DND-41 (cell line): ENCODE measurements at regions not wholly inside any gene's neighbourhood (a gene's known extent, or its start where the extent isn't known, plus 50 kb on each side); places are given as distances from the start of the nearest gene placed in this dataset.
"Not testable (repeated sequence)": the region's sequence is repeated elsewhere in the genome, so short reads cannot be mapped to it uniquely, and the experiment has no call there.

ENCODE experiments used
- ATAC-seq: fragments of 200-7000 bp; cut with Tn5 transposase; 3 replicates; pipeline ENCODE4 v1.9.1; 2021; ENCODE audit warnings: low read depth; ENCODE audit not compliant: insufficient read depth
- DNase-seq: peaks from one replicate; pipeline ENCODE4 v3.0.0-alpha.2; 2020
- H2AFZ ChIP-seq: 2 replicates; pipeline ENCODE4 v1.6.0; 2012; ENCODE audit warnings: low read depth, low read length
- H3K27ac ChIP-seq: 2 replicates; pipeline ENCODE4 v1.5.1; 2012; ENCODE audit warnings: low read length, inconsistent platforms
- H3K27me3 ChIP-seq: fragments of 200-600 bp; sonication (generic); 2 replicates; pipeline ENCODE4 v1.6.0; 2012; ENCODE audit warnings: low read length, mild to moderate bottlenecking, inconsistent platforms; ENCODE audit not compliant: insufficient read depth, poor library complexity
- H3K36me3 ChIP-seq: 2 replicates; pipeline ENCODE4 v1.5.1; 2012; ENCODE audit warnings: low read length, inconsistent platforms; ENCODE audit not compliant: insufficient read depth
- H3K4me1 ChIP-seq: 2 replicates; pipeline ENCODE4 v1.5.1; 2012; ENCODE audit warnings: mild to moderate bottlenecking, low read length; ENCODE audit not compliant: insufficient read depth
- H3K4me2 ChIP-seq: 2 replicates; pipeline ENCODE4 v1.6.0; 2012; ENCODE audit warnings: mild to moderate bottlenecking, moderate library complexity, low read length, inconsistent platforms; ENCODE audit not compliant: insufficient read depth
- H3K4me3 ChIP-seq, 2 experiments: fragments of 200-600 bp in 1 of 2; shearing (Covaris generic) in 1 of 2; 2 replicates each; pipeline ENCODE4 v1.5.1; 2012 to 2016; ENCODE audit warnings: inconsistent platforms in 2 of 2, low read length in 2 of 2, mild to moderate bottlenecking in 2 of 2, low read depth in 1 of 2, moderate library complexity in 1 of 2
- H3K79me2 ChIP-seq: 2 replicates; pipeline ENCODE4 v1.6.0; 2012; ENCODE audit warnings: low read length, inconsistent platforms; ENCODE audit not compliant: insufficient read depth
- H3K9ac ChIP-seq: 2 replicates; pipeline ENCODE4 v1.6.0; 2012; ENCODE audit warnings: low read depth, mild to moderate bottlenecking, inconsistent platforms, low read length, moderate library complexity
- H3K9me3 ChIP-seq: 2 replicates; pipeline ENCODE4 v1.5.1; 2012; ENCODE audit warnings: low read length, moderate library complexity, mild to moderate bottlenecking, inconsistent platforms; ENCODE audit not compliant: insufficient read depth, severe bottlenecking
- H4K20me1 ChIP-seq: 2 replicates; pipeline ENCODE4 v1.6.0; 2012; ENCODE audit warnings: low read length; ENCODE audit not compliant: insufficient read depth
- EZH2 ChIP-seq: IDR thresholded peaks from 3 replicates; pipeline ENCODE4 v1.6.1; 2012; ENCODE audit warnings: borderline replicate concordance, low read depth, mild to moderate bottlenecking, moderate library complexity, low read length, inconsistent platforms; ENCODE audit not compliant: severe bottlenecking
- TF ChIP-seq, protein P1 (sequence below): IDR thresholded peaks from 2 replicates; pipeline ENCODE4 v1.5.1; 2012; ENCODE audit warnings: borderline replicate concordance, low read length, moderate library complexity, mild to moderate bottlenecking; ENCODE audit not compliant: poor library complexity, severe bottlenecking; ENCODE audit errors: extremely low read depth

DNA sequence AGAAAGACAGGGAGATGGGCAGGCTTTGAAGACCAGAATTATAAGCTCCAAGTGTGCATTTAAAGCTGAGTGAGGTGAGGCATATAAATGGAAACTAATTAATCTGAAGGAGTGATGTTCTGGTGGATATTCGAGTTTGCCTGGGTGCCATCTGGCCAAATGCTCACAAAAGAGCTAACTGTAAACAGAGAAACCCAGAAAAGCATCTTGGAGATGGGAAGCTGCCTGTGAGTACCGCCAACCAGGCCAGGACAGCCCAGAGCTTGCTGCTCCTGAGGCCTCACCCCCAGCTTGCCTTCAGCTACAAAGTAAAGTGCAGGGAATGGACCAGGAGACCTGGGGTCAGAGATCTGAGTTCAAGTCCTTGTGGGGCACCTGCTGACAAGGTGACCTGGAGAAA, 446.1 kb upstream of the MYT1L start:
- no peak for ATAC-seq
- H3K79me2 ChIP-seq: no peaks in the 10 kb centered on the region
- H3K4me1 ChIP-seq: no peaks in the 10 kb centered on the region
- no peaks in the 10 kb centered on the region for H3K27me3 ChIP-seq
- peaks cover 10% of the 10 kb centered on the region for H3K9me3 ChIP-seq
- TF ChIP-seq, protein P1, sequence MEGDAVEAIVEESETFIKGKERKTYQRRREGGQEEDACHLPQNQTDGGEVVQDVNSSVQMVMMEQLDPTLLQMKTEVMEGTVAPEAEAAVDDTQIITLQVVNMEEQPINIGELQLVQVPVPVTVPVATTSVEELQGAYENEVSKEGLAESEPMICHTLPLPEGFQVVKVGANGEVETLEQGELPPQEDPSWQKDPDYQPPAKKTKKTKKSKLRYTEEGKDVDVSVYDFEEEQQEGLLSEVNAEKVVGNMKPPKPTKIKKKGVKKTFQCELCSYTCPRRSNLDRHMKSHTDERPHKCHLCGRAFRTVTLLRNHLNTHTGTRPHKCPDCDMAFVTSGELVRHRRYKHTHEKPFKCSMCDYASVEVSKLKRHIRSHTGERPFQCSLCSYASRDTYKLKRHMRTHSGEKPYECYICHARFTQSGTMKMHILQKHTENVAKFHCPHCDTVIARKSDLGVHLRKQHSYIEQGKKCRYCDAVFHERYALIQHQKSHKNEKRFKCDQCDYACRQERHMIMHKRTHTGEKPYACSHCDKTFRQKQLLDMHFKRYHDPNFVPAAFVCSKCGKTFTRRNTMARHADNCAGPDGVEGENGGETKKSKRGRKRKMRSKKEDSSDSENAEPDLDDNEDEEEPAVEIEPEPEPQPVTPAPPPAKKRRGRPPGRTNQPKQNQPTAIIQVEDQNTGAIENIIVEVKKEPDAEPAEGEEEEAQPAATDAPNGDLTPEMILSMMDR: no peak
- no peak for TF ChIP-seq EZH2
- DNase-seq: no peak
- H3K27ac ChIP-seq: no peak overlapping the region
- H4K20me1 ChIP-seq: no peaks in the 10 kb centered on the region
- H2AFZ ChIP-seq: no peak overlapping the region
- no peak overlapping the region for H3K9ac ChIP-seq
- no peak overlapping the region for H3K4me2 ChIP-seq
- no peak overlapping the region for H3K4me3 ChIP-seq
- no peaks in the 10 kb centered on the region for H3K36me3 ChIP-seq

DNA sequence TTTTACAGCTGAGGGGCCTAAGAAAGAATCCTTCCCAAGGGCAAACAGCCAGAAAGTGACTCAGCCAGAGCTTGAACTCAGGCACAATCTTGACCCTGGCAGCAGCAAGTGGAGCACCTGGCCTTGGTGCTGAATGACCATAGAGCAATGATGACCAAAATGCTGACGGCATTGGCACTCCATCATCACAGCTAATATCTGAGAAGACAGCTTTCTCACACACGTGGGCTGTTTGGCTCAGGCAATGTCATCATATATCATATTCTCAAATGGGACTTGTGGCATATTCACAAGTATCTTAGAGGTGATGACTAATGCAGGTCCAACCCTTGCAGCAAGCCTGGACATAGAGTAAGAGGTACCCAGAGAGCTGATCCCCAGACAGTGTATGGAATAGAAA, 443.9 kb upstream of the MYT1L start:
- no peaks in the 10 kb centered on the region for H3K79me2 ChIP-seq
- no peak overlapping the region for H3K4me3 ChIP-seq
- ATAC-seq (no peak), DNase-seq (no peak)
- H3K36me3 ChIP-seq: no peaks in the 10 kb centered on the region
- no peaks in the 10 kb centered on the region for H3K27me3 ChIP-seq
- no peak for TF ChIP-seq EZH2
- TF ChIP-seq, protein P1: no peak
- no peak overlapping the region for H3K27ac ChIP-seq
- H3K4me1 ChIP-seq: no peaks in the 10 kb centered on the region
- no peaks in the 10 kb centered on the region for H4K20me1 ChIP-seq
- H2AFZ ChIP-seq: no peak overlapping the region
- peaks cover 4% of the 10 kb centered on the region for H3K9me3 ChIP-seq
- no peak overlapping the region for H3K9ac ChIP-seq
- H3K4me2 ChIP-seq: no peak overlapping the region

DNA sequence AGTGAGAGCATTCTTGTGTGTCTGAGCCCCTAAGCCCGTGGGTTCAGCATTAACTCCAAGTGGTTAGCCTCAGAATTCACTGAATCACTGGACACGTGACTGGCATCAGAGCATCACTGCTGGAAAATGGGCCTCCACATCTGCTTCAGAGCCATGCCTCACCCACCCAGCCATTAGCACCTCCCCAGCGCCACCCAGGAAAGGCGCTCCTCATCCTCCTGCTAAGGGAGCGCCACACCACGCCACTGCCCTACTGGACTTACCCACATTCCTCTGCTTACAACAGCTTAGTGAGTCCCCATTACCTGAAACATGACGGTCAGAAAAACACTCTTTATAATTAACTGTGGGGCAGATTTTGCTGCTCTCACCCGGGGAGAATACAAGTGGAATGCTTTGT, 442.6 kb upstream of the MYT1L start:
- no peaks in the 10 kb centered on the region for H3K79me2 ChIP-seq
- TF ChIP-seq, protein P1: no peak
- TF ChIP-seq EZH2: no peak
- DNase-seq (no peak), ATAC-seq (no peak)
- H2AFZ ChIP-seq: no peak overlapping the region
- H3K27ac ChIP-seq: no peak overlapping the region
- no peaks in the 10 kb centered on the region for H3K4me1 ChIP-seq
- H3K36me3 ChIP-seq: no peaks in the 10 kb centered on the region
- no peak overlapping the region for H3K9ac ChIP-seq
- no peaks in the 10 kb centered on the region for H4K20me1 ChIP-seq
- H3K9me3 ChIP-seq: peaks cover 4% of the 10 kb centered on the region
- H3K4me2 ChIP-seq: no peak overlapping the region
- H3K27me3 ChIP-seq: no peaks in the 10 kb centered on the region
- no peak overlapping the region for H3K4me3 ChIP-seq

DNA sequence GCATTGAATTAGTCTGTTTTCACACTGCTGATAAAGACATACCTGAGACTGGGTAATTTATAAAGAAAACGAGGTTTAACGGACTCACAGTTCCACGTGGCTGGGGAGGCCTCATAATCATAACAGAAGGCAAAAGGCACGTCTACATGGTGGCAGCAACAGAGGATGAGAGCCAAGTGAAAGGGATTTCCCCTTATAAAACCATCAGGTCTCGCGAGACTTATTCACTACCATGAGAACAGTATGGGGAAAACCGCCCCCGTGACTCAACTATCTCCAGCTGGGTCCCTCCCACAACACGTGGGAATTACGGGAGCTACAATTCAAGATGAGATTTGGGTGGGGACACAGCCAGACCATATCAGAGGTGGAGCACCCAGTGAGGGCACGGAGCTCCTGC, 442.0 kb upstream of the MYT1L start:
- not testable (repeated sequence) for H2AFZ ChIP-seq, H3K27me3 ChIP-seq, H3K9me3 ChIP-seq, H4K20me1 ChIP-seq, H3K36me3 ChIP-seq, H3K4me1 ChIP-seq, H3K27ac ChIP-seq, DNase-seq, H3K4me3 ChIP-seq, H3K9ac ChIP-seq, ATAC-seq, H3K4me2 ChIP-seq, H3K79me2 ChIP-seq
